Fibroblast of lung (primary cell): ENCODE measurements at regions not wholly inside any gene's neighbourhood (a gene's known extent, or its start where the extent isn't known, plus 50 kb on each side); places are given as distances from the start of the nearest gene placed in this dataset.

Experiments used
- EZH2 ChIP-seq: IDR thresholded peaks from 2 replicates; pipeline ENCODE4 v1.5.1; 2012; ENCODE audit warnings: low read length, control low read depth, mild to moderate bottlenecking; ENCODE audit errors: missing control alignments
- TF ChIP-seq, protein P1 (sequence below), 2 donors: IDR thresholded peaks in 1 of 2; conservative IDR thresholded peaks in 1 of 2; 1 replicate in 1 of 2; 2 replicates in 1 of 2; pipeline ENCODE4 v1.5.1; 2011 to 2012; ENCODE audit warnings: low read length in 2 of 2, control low read depth in 1 of 2, inconsistent platforms in 1 of 2, low read depth in 1 of 2, mild to moderate bottlenecking in 1 of 2

GRCh38 chr10:83218205-83218604 is 921.1 kb upstream of the GHITM start:
- TF ChIP-seq, protein P1, sequence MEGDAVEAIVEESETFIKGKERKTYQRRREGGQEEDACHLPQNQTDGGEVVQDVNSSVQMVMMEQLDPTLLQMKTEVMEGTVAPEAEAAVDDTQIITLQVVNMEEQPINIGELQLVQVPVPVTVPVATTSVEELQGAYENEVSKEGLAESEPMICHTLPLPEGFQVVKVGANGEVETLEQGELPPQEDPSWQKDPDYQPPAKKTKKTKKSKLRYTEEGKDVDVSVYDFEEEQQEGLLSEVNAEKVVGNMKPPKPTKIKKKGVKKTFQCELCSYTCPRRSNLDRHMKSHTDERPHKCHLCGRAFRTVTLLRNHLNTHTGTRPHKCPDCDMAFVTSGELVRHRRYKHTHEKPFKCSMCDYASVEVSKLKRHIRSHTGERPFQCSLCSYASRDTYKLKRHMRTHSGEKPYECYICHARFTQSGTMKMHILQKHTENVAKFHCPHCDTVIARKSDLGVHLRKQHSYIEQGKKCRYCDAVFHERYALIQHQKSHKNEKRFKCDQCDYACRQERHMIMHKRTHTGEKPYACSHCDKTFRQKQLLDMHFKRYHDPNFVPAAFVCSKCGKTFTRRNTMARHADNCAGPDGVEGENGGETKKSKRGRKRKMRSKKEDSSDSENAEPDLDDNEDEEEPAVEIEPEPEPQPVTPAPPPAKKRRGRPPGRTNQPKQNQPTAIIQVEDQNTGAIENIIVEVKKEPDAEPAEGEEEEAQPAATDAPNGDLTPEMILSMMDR (conservative IDR thresholded peaks at IDR 0.05 in 1 of 2, IDR thresholded peaks at IDR 0.05 in 1 of 2; ENCODE audit: low read depth in 1 of 2, low read length in 2 of 2) = no peak
- no peak for TF ChIP-seq EZH2
